Raji (cell line): ENCODE measurements at regions not wholly inside any gene's neighbourhood (a gene's known extent, or its start where the extent isn't known, plus 50 kb on each side); places are given as distances from the start of the nearest gene placed in this dataset.

Experiments used
- POLR2A ChIP-seq: IDR thresholded peaks from 2 replicates; pipeline ENCODE4 v1.6.1; 2011; ENCODE audit warnings: low read depth, low read length, control low read depth; ENCODE audit not compliant: insufficient read depth

DNA sequence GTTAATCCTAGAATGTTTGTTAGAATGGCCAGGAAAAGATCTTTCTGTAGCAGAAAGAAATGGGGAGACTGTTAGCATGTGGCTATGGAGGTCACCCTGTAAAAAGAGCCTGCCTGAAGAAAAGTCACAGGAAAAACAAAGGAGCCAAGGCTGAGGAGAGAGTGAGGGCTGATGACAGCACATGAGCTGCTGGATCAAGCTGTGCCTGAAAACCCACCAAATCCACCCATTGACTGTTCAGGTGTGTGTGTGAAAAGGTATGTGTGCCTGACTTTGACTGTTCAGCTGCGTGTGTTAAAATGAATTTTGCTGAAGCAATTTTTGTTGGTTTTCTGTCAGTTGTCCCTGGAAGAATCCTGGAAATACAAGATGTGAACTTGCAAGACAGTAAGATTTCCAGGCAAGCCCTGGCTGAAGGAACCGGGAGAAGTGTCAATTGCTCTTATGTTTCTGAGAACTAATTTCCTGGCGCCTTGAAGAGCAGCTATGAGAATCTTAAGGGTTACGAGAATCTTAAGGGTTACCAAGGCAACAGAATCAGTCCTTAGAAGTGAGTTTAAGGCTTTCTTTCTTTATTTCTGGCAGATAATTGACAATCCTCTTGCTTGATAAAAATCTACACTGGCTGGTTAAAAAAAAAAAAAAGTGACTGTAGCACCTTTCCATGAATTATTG lies 73.0 kb upstream of the LGALSL start:
- TF ChIP-seq POLR2A, result no peak

DNA sequence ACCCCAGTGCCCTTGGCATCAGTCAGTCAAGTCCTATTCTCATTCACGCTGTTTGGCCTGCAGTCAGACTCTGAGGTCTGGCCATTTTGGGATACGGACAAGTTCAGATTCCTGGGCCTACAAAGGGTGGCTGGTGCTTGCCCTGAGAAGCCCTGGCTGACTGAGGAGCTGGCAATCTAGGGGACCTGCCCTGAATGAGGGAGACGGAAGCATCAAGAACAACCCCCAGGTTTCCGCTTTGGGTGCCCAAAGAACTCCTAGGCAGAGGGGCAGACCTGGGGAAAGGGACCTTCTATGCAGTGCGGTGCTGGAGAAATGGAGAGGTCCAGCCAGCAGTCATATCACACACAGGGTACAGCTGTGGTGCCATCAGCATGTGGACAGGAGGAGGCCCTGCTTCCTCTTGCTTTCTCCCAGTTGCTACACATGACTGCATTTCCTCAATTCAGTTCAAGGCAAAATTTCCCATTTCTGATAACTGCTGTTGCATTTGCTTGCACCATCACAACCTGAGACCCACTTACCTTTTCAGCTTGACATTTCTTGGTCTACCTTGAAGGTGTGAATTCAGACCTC lies 70.9 kb upstream of the LGALSL start:
- no peak for TF ChIP-seq POLR2A

DNA sequence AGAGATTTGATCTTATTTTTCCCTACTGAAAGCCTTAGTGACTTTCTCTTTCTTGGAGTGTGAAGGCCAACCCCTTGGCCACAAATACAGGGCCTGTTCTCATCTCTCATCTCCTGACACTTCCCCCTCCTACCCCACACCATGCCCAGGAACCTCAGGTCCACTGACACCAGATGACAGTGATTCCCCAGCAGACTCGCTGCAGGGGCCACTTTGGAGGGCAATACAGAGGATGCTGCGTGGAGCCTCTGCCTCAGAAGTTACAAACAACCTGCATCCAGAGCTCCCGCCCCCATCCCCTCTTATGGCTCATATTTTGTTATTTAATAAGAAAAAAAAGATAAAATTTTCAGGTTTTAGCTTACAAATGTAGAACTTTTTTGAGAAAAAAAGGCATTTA lies 70.1 kb upstream of the LGALSL start:
- TF ChIP-seq POLR2A, result no peak

DNA sequence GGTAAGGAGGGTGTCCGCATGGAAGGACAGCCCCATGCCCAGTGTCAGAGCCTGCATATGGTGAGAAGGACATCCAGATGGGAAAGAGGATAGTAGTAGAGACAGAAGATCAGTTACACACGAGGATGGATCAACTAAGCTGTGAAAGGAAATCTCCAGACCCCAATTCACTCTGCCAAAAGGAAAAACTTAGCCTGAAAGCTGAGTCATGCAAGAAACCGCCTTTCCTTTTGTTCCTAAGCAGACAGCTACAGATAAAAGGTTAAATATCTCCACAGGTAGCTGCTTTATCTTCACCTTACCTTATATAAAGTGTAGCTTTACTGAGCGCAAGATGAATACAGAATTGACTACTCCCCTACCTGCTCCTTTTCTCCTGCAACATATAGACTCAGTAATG lies 67.3 kb upstream of the LGALSL start:
- TF ChIP-seq POLR2A, result no peak

GRCh38 chr2:64390586-64390985 lies 63.4 kb upstream of the LGALSL start:
- no peak for TF ChIP-seq POLR2A

GRCh38 chr2:64391424-64391823 lies 62.5 kb upstream of the LGALSL start:
- no peak for TF ChIP-seq POLR2A

DNA sequence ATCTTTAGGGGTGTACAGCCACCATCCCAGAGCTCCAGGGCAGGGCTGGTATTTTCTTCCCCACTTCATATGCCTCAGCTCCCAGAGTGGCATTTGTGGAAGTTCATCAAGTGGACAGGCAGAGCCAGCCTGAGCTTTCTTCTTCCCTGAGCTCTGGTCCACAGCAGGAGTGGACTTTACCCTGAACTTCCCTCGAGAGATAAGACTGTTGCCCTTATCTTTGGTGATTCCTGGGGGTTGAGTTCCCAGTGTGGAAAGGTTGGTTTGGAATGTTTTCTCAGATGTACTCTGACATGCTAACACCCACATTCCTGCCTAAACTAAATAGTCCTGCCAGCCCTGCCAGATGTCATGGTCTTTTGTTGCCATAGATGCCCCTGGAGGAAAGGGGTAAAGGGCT lies 62.0 kb upstream of the LGALSL start:
- TF ChIP-seq POLR2A, result no peak

DNA sequence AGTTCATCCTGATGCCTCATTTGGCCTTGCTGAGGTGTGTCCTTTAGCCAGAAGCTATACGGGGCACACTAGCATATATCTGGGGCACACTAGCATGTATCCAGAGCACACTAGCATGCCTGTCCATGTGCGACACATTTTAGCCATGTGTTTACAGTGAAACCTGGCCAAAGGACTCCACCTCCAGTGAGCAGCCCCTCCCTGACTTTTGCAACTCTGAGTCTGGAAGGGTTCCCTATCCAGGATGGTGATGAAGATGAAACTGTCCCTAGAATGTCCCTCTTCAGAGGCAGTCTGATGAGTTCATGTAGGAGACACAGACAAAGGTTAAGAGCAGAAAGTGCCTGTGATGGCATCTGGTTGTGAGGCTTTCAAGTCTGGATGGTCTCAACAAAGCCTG lies 61.4 kb upstream of the LGALSL start:
- no peak for TF ChIP-seq POLR2A

GRCh38 chr2:64393383-64394010 lies 60.5 kb upstream of the LGALSL start:
- no peak for TF ChIP-seq POLR2A

GRCh38 chr2:64394153-64394552 lies 59.8 kb upstream of the LGALSL start:
- TF ChIP-seq POLR2A, result no peak

- TF ChIP-seq POLR2A, result no peak
Observed at GRCh38 chr2:64396001-64396400, 58.0 kb upstream of the LGALSL start.

- TF ChIP-seq POLR2A, result no peak
Observed at GRCh38 chr2:64396551-64396950, 57.4 kb upstream of the LGALSL start.

GRCh38 chr2:64398516-64399129 lies 55.3 kb upstream of the LGALSL start:
- TF ChIP-seq POLR2A, result no peak

DNA sequence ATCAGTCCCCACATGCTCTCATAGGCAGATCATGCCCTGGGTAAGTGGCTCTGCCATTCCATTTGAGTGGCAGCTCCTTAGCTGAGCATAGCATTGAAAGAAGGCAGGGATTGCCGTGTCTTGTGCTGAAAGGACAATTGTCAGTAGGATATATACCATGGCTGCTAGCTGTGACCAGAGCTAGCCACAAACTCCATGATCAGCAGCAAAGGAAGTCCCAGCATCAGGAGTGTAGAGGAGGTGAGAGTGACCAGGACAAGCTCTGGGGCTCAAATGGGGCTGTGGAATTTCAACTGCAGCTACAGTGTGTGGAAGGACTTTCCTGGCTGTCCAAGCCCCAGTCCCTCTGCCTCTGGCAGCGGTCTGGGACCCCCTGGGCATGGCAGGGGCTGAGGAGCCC lies 54.4 kb upstream of the LGALSL start:
- TF ChIP-seq POLR2A, result no peak

GRCh38 chr2:64400105-64400728 lies 53.7 kb upstream of the LGALSL start:
- no peak for TF ChIP-seq POLR2A
